HEK293 (cell line): ENCODE measurements at regions not wholly inside any gene's neighbourhood (a gene's known extent, or its start where the extent isn't known, plus 50 kb on each side); places are given as distances from the start of the nearest gene placed in this dataset.

Source experiments
- CTCF ChIA-PET: fragments of 350-600 bp; formaldehyde crosslinking; extraction: SDS; loops from one replicate; lab custom pipeline; 2021; ENCODE audit warnings: antibody characterized with exemption; lab: Yijun Ruan, JAX
- POLR2A ChIA-PET: fragments of 300-600 bp; formaldehyde crosslinking; extraction: SDS; loops from one replicate; lab custom pipeline; 2020; ENCODE audit warnings: antibody characterized with exemption, inconsistent platforms; lab: Yijun Ruan, JAX
- H3K27ac ChIP-seq: fragments of 200-500 bp; sonication (Bioruptor generic); 2 replicates; pipeline ENCODE4 v1.5.1; 2014; ENCODE audit warnings: low read depth, low read length, control low read depth, inconsistent platforms; ENCODE audit errors: extremely low read depth
- H3K36me3 ChIP-seq, 2 experiments: fragments of 200-500 bp in 1 of 2; sonication (Bioruptor generic) in 1 of 2; 1 replicate in 1 of 2; 2 replicates in 1 of 2; pipeline ENCODE4 v1.5.1; 2014 to 2017; ENCODE audit warnings: inconsistent platforms in 2 of 2, low read length in 2 of 2; ENCODE audit not compliant: control insufficient read depth in 2 of 2, insufficient read depth in 1 of 2
- H3K4me1 ChIP-seq: fragments of 200-500 bp; sonication (Bioruptor generic); 2 replicates; pipeline ENCODE4 v1.5.1; 2014; ENCODE audit warnings: mild to moderate bottlenecking, low read length, inconsistent platforms; ENCODE audit not compliant: control insufficient read depth, insufficient read depth
- H3K4me3 ChIP-seq: 2 replicates; pipeline ENCODE4 v1.5.1; 2011; ENCODE audit warnings: low read depth, mild to moderate bottlenecking, control low read depth, low read length, moderate library complexity
- H3K9me3 ChIP-seq: fragments of 200-500 bp; sonication (Bioruptor generic); 2 replicates; pipeline ENCODE4 v1.5.1; 2014; ENCODE audit warnings: low read depth, low read length, inconsistent platforms; ENCODE audit not compliant: control insufficient read depth, insufficient read depth
- GLIS2 ChIP-seq: fragments of 450-650 bp; formaldehyde crosslinking; IDR thresholded peaks from 2 replicates; pipeline ENCODE4 v1.5.1; 2016; ENCODE audit warnings: missing biosample characterization, missing genetic modification characterization
- IKZF3 ChIP-seq: fragments of 450-650 bp; IDR thresholded peaks from 2 replicates; pipeline ENCODE4 v1.5.0; 2018; ENCODE audit warnings: missing biosample characterization, mild to moderate bottlenecking, missing genetic modification characterization, moderate library complexity
- ZBTB11 ChIP-seq: fragments of 450-650 bp; formaldehyde crosslinking; conservative IDR thresholded peaks from 2 replicates; pipeline ENCODE4 v1.5.1; 2016; ENCODE audit warnings: low read depth, missing biosample characterization, missing genetic modification characterization
- ZBTB21 ChIP-seq: fragments of 450-650 bp; formaldehyde crosslinking; IDR thresholded peaks from 2 replicates; pipeline ENCODE4 v1.5.1; 2017; ENCODE audit warnings: missing biosample characterization, missing genetic modification characterization
- ZFHX2 ChIP-seq: fragments of 450-650 bp; formaldehyde crosslinking; conservative IDR thresholded peaks from 2 replicates; pipeline ENCODE4 v1.5.1; 2016; ENCODE audit warnings: missing biosample characterization, missing genetic modification characterization
- ZFP41 ChIP-seq: fragments of 450-650 bp; formaldehyde crosslinking; IDR thresholded peaks from 2 replicates; pipeline ENCODE4 v1.5.1; 2016; ENCODE audit warnings: missing biosample characterization, missing genetic modification characterization, borderline replicate concordance
- ZNF175 ChIP-seq: fragments of 450-650 bp; formaldehyde crosslinking; IDR thresholded peaks from 2 replicates; pipeline ENCODE4 v1.5.1; 2016; ENCODE audit warnings: missing biosample characterization, missing genetic modification characterization
- ZNF2 ChIP-seq: fragments of 450-650 bp; formaldehyde crosslinking; IDR thresholded peaks from 2 replicates; pipeline ENCODE4 v1.5.1; 2016; ENCODE audit warnings: missing biosample characterization, missing genetic modification characterization
- ZNF530 ChIP-seq: fragments of 450-650 bp; formaldehyde crosslinking; IDR thresholded peaks from 2 replicates; pipeline ENCODE4 v1.5.1; 2016; ENCODE audit warnings: low read depth, missing biosample characterization, missing genetic modification characterization
- ZNF549 ChIP-seq: fragments of 450-650 bp; IDR thresholded peaks from 2 replicates; pipeline ENCODE4 v1.5.1; 2018; ENCODE audit warnings: missing biosample characterization, missing genetic modification characterization, mild to moderate bottlenecking, inconsistent platforms, moderate library complexity
- ZNF560 ChIP-seq: fragments of 450-650 bp; formaldehyde crosslinking; IDR thresholded peaks from 2 replicates; pipeline ENCODE4 v1.5.1; 2017; ENCODE audit warnings: missing biosample characterization, missing genetic modification characterization, borderline replicate concordance
- ZNF701 ChIP-seq: fragments of 450-650 bp; formaldehyde crosslinking; IDR thresholded peaks from 2 replicates; pipeline ENCODE4 v1.5.1; 2016; ENCODE audit warnings: missing biosample characterization, missing genetic modification characterization
- ZNF791 ChIP-seq: fragments of 450-650 bp; formaldehyde crosslinking; IDR thresholded peaks from 2 replicates; pipeline ENCODE4 v1.5.1; 2016; ENCODE audit warnings: missing biosample characterization, missing genetic modification characterization
- ZNF830 ChIP-seq: fragments of 450-650 bp; IDR thresholded peaks from 2 replicates; pipeline ENCODE4 v1.5.0; 2018; ENCODE audit warnings: missing biosample characterization, missing genetic modification characterization, low read depth, mild to moderate bottlenecking, moderate library complexity
- ZSCAN18 ChIP-seq: fragments of 450-650 bp; formaldehyde crosslinking; IDR thresholded peaks from 2 replicates; pipeline ENCODE4 v1.5.1; 2016; ENCODE audit warnings: missing biosample characterization, missing genetic modification characterization
- TF ChIP-seq, protein P1 (sequence below): fragments of 450-650 bp; formaldehyde crosslinking; IDR thresholded peaks from 2 replicates; pipeline ENCODE4; 2016; ENCODE audit warnings: missing biosample characterization, missing genetic modification characterization
- TF ChIP-seq, protein P2 (sequence below): fragments of 450-650 bp; formaldehyde crosslinking; IDR thresholded peaks from 2 replicates; pipeline ENCODE4 v1.5.1; 2016; ENCODE audit warnings: missing biosample characterization, missing genetic modification characterization
- TF ChIP-seq, protein P3 (sequence below): fragments of 450-650 bp; formaldehyde crosslinking; IDR thresholded peaks from 2 replicates; pipeline ENCODE4 v1.5.1; 2016; ENCODE audit warnings: missing biosample characterization, missing genetic modification characterization
- TF ChIP-seq, protein P4 (sequence below): fragments of 450-650 bp; formaldehyde crosslinking; IDR thresholded peaks from 2 replicates; pipeline ENCODE4 v1.5.1; 2016; ENCODE audit warnings: missing biosample characterization, missing genetic modification characterization

GRCh38 chr21:19402870-19403269 is 999.3 kb upstream of the TMPRSS15 start:
- Histone ChIP-seq H3K36me3 (no peaks in the 10 kb centered on the region), H3K4me3 (no peak overlapping the region), H3K27ac (no peak overlapping the region)
- POLR2A ChIA-PET: no interaction called here
- TF ChIP-seq, protein P1, sequence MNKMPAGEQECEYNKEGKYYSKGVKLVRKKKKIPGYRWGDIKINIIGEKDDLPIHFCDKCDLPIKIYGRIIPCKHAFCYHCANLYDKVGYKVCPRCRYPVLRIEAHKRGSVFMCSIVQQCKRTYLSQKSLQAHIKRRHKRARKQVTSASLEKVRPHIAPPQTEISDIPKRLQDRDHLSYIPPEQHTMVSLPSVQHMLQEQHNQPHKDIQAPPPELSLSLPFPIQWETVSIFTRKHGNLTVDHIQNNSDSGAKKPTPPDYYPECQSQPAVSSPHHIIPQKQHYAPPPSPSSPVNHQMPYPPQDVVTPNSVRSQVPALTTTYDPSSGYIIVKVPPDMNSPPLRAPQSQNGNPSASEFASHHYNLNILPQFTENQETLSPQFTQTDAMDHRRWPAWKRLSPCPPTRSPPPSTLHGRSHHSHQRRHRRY (tag by site-specific recombination): no peak
- TF ChIP-seq IKZF3 (tag by site-specific recombination) (no peak), ZFP41 (tag by site-specific recombination) (no peak), ZNF549 (tag by site-specific recombination) (no peak)
- TF ChIP-seq, all 188 proteins: peak for 0
- Histone ChIP-seq H3K9me3 (no peaks in the 10 kb centered on the region; the same call in 1 of the 2 replicates), H3K4me1 (no peaks in the 10 kb centered on the region)
- CTCF ChIA-PET: interaction anchor here (1.0 kb wide), 1 partner anchor 19 kb away, joined by 3 read pairs; no protein-coding TSS in a partner anchor

DNA sequence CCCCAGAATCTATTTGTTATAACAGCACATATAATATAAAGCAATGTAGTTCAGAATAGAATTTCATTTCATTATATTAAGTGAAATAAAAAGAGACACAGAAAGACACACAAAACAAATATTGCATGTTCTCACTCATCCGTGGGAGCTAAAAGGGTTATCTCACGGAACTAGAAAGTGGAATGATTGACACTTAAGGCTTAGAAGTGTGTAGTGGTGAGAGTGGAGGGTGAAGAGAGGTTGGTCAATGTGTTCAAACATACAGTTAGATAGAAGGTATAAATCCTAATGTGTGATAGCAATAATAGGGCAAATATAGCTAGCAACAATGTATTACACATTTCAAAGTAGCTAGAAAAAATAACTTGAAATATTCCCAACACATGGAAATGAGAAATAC is 1001.7 kb upstream of the TMPRSS15 start:
- POLR2A ChIA-PET: no interaction called here
- Histone ChIP-seq H3K4me3 (no peak overlapping the region), H3K27ac (no peak overlapping the region)
- CTCF ChIA-PET: no interaction called here
- TF ChIP-seq ZNF701 (no peak), ZNF2 (tag by site-specific recombination) (no peak), ZFHX2 (no peak), GLIS2 (tag by site-specific recombination) (no peak)
- TF ChIP-seq, all 188 proteins: peak for 0
- H3K9me3 ChIP-seq: no peaks in the 10 kb centered on the region; the same call in 1 of the 2 replicates
- no peaks in the 10 kb centered on the region for H3K36me3 ChIP-seq
- H3K4me1 ChIP-seq: no peaks in the 10 kb centered on the region

- CTCF ChIA-PET: no interaction called here
- Histone ChIP-seq H3K4me1 (no peaks in the 10 kb centered on the region), H3K36me3 (no peaks in the 10 kb centered on the region), H3K4me3 (no peak overlapping the region), H3K27ac (no peak overlapping the region), H3K9me3 (no peaks in the 10 kb centered on the region)
- POLR2A ChIA-PET: no interaction called here
- TF ChIP-seq ZNF830: no peak
- no peak for TF ChIP-seq ZBTB11 (tag by site-specific recombination)
- TF ChIP-seq ZNF175 (tag by site-specific recombination): no peak
- TF ChIP-seq, protein P2, sequence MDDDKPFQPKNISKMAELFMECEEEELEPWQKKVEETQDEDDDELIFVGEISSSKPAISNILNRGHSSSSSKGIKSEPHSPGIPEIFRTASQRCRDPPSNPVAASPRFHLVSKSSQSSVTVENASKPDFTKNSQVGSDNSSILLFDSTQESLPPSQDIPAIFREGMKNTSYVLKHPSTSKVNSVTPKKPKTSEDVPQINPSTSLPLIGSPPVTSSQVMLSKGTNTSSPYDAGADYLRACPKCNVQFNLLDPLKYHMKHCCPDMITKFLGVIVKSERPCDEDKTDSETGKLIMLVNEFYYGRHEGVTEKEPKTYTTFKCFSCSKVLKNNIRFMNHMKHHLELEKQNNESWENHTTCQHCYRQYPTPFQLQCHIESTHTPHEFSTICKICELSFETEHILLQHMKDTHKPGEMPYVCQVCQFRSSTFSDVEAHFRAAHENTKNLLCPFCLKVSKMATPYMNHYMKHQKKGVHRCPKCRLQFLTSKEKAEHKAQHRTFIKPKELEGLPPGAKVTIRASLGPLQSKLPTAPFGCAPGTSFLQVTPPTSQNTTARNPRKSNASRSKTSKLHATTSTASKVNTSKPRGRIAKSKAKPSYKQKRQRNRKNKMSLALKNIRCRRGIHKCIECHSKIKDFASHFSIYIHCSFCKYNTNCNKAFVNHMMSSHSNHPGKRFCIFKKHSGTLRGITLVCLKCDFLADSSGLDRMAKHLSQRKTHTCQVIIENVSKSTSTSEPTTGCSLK (tag by site-specific recombination): no peak
- TF ChIP-seq, protein P3, sequence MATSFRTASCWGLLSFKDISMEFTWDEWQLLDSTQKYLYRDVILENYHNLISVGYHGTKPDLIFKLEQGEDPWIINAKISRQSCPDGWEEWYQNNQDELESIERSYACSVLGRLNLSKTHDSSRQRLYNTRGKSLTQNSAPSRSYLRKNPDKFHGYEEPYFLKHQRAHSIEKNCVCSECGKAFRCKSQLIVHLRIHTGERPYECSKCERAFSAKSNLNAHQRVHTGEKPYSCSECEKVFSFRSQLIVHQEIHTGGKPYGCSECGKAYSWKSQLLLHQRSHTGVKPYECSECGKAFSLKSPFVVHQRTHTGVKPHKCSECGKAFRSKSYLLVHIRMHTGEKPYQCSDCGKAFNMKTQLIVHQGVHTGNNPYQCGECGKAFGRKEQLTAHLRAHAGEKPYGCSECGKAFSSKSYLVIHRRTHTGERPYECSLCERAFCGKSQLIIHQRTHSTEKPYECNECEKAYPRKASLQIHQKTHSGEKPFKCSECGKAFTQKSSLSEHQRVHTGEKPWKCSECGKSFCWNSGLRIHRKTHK (tag by site-specific recombination): no peak
- TF ChIP-seq ZBTB21: no peak
- TF ChIP-seq ZNF791 (tag by site-specific recombination): no peak
- no peak for TF ChIP-seq ZNF530 (tag by site-specific recombination)
- TF ChIP-seq ZNF560 (tag by site-specific recombination): no peak
- no peak for TF ChIP-seq ZSCAN18
- TF ChIP-seq, protein P4, sequence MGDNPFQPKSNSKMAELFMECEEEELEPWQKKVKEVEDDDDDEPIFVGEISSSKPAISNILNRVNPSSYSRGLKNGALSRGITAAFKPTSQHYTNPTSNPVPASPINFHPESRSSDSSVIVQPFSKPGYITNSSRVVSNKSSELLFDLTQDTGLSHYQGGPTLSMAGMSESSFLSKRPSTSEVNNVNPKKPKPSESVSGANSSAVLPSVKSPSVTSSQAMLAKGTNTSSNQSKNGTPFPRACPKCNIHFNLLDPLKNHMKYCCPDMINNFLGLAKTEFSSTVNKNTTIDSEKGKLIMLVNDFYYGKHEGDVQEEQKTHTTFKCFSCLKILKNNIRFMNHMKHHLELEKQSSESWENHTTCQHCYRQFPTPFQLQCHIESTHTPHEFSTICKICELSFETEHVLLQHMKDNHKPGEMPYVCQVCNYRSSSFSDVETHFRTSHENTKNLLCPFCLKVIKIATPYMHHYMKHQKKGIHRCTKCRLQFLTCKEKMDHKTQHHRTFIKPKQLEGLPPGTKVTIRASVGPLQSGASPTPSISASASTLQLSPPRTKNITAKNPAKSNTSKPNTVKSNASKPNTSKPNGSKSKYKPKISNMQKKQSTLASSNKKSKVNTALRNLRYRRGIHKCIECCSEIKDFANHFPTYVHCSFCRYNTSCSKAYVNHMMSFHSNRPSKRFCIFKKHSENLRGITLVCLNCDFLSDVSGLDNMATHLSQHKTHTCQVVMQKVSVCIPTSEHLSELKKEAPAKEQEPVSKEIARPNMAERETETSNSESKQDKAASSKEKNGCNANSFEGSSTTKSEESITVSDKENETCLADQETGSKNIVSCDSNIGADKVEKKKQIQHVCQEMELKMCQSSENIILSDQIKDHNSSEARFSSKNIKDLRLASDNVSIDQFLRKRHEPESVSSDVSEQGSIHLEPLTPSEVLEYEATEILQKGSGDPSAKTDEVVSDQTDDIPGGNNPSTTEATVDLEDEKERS (tag by site-specific recombination): no peak
These were observed 1017.0 kb upstream of the TMPRSS15 start for GRCh38 chr21:19420565-19420964.
